Bronchial epithelial cell (primary cell): ENCODE measurements at regions not wholly inside any gene's neighbourhood (a gene's known extent, or its start where the extent isn't known, plus 50 kb on each side); places are given as distances from the start of the nearest gene placed in this dataset.

Experiments used
- DNase-seq: peaks from one replicate; pipeline ENCODE4 v3.0.0-alpha.2; 2010; ENCODE audit warnings: low read depth
- FAIRE-seq: peaks from 2 replicates; lab custom pipeline; 2011; peaks lifted over from hg19 to GRCh38; lab: Jason Lieb, UNC
- H3K27me3 ChIP-seq: 2 replicates; pipeline ENCODE4 v1.5.1; 2011; ENCODE audit warnings: low read length; ENCODE audit not compliant: control insufficient read depth, insufficient read depth
- H3K36me3 ChIP-seq: 2 replicates; pipeline ENCODE4 v1.5.1; 2011; ENCODE audit warnings: low read length; ENCODE audit not compliant: control insufficient read depth, insufficient read depth
- H3K4me3 ChIP-seq: 2 replicates; pipeline ENCODE4 v1.5.1; 2011; ENCODE audit warnings: mild to moderate bottlenecking, low read depth, low read length, control low read depth
- CTCF ChIP-seq: IDR thresholded peaks from 2 replicates; pipeline ENCODE4 v1.5.1; 2011; ENCODE audit warnings: mild to moderate bottlenecking, moderate library complexity, low read length, control low read depth, inconsistent platforms; ENCODE audit not compliant: insufficient read depth, severe bottlenecking

- peak; percentile 35 for DNase-seq
Observed at GRCh38 chr2:65666156-65666725, 233.8 kb upstream of the SPRED2 start.

DNA sequence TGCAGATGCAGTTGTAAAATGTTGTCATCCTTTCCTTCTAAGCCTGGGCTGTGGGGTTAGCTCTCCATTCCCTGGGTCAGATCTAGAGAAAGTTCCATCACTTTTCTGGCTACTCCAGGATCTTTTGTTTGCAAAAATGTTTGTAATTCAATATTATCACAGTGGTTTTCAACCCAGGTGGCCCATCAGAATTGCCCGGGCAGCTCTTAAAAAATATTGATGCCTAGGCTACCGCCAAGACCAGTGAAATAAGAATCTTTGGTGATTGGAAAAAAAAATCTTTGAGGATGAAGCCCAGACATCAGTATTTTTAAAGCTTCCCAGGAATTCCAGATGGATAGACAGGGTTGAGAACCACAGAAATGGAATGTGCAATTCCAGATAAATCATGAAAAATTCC lies 232.5 kb upstream of the SPRED2 start:
- H3K36me3 ChIP-seq, result no peaks in the 10 kb centered on the region
- DNase-seq (no peak), FAIRE-seq (no peak)
- no peak overlapping the region for H3K4me3 ChIP-seq
- no peak for TF ChIP-seq CTCF
- no peaks in the 10 kb centered on the region for H3K27me3 ChIP-seq

More at GRCh38 chr2:65666156-65666725, 233.8 kb upstream of the SPRED2 start:
- TF ChIP-seq CTCF, result no peak
- no peak for FAIRE-seq
- Histone ChIP-seq H3K27me3 (no peaks in the 10 kb centered on the region), H3K4me3 (no peak overlapping the region), H3K36me3 (no peaks in the 10 kb centered on the region)

GRCh38 chr2:65663831-65664407 lies 231.5 kb upstream of the SPRED2 start:
- no peak for DNase-seq
- no peak for FAIRE-seq
- TF ChIP-seq CTCF, result no peak
- Histone ChIP-seq H3K4me3 (no peak overlapping the region), H3K27me3 (no peaks in the 10 kb centered on the region), H3K36me3 (no peaks in the 10 kb centered on the region)

DNA sequence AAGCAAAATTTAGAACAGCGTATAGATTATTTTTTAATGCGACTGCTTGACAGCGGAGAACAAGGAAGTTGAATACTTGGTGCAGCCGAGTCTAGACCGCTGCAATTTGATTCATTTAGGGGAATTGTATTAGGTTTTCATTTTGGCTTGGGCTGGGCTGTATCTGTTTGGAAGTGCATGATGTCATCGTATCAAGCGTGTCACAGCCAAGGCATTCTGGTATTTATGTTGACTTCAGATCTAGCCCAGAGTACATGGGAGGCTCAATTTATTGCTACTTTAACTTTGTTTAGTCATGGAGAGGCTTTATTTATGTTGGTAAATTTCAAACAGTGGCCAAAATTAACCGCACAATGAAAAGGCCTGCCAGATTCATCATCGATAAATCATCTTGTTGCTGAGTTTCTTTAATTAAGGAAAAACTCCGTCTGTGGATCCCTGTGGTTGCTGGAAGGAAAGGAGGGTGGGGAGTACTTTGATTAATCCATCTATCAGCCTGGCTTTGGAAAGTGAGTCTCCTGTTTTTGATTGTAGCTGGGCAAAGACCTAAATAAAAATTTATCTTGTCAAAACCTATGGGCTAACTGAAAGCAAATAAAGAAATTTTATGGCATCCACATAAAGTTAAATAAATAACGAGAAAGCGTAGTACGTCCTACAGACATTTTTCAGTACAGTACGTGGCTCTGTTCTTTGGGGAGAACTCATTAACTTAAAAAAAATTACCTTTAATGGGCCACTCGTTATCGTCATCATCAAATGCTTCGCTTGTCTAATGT lies 230.4 kb upstream of the SPRED2 start:
- no peak overlapping the region for H3K4me3 ChIP-seq
- no peaks in the 10 kb centered on the region for H3K36me3 ChIP-seq
- H3K27me3 ChIP-seq, result no peaks in the 10 kb centered on the region
- FAIRE-seq (no peak), DNase-seq (peak; percentile 17)
- TF ChIP-seq CTCF, result no peak

DNA sequence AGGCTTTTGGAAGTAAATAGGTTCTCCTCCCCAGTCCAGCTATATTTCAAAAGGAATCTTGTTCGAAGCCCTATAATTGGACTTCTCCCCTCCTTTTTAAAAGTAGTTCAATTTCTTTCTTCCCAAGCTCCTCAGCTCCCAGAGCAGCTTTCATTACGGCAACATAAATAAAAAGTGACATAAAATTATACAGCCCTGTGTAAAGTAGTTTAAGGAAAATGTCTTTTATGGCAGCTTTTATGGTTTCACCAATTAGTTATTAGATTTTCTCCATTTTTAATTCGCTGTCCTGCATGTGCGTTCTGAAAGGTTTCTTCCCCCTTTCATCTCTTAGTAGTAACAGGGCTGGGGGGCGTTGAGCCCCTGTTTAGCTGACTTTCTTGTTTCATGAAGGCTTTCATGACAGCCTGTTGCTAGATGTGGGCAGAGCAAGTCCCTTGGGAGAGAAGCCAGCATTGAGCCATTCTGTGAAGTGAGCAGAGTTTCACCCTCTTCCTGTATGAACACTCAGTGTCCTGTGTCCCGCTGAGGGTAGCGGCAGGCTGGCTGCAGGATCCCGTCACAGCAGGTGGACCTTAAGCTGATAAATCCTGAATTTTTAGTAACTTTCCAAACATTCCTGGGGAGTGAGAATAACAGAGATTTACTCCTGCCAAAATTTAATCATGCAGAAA lies 229.7 kb upstream of the SPRED2 start:
- Histone ChIP-seq H3K27me3 (no peaks in the 10 kb centered on the region), H3K4me3 (no peak overlapping the region), H3K36me3 (no peaks in the 10 kb centered on the region)
- TF ChIP-seq CTCF, result no peak
- DNase-seq, result no peak
- FAIRE-seq, result no peak
